ENCODE measurements at regions not wholly inside any gene's neighbourhood (a gene's known extent, or its start where the extent isn't known, plus 50 kb on each side); places are given as distances from the start of the nearest gene placed in this dataset.

DNA sequence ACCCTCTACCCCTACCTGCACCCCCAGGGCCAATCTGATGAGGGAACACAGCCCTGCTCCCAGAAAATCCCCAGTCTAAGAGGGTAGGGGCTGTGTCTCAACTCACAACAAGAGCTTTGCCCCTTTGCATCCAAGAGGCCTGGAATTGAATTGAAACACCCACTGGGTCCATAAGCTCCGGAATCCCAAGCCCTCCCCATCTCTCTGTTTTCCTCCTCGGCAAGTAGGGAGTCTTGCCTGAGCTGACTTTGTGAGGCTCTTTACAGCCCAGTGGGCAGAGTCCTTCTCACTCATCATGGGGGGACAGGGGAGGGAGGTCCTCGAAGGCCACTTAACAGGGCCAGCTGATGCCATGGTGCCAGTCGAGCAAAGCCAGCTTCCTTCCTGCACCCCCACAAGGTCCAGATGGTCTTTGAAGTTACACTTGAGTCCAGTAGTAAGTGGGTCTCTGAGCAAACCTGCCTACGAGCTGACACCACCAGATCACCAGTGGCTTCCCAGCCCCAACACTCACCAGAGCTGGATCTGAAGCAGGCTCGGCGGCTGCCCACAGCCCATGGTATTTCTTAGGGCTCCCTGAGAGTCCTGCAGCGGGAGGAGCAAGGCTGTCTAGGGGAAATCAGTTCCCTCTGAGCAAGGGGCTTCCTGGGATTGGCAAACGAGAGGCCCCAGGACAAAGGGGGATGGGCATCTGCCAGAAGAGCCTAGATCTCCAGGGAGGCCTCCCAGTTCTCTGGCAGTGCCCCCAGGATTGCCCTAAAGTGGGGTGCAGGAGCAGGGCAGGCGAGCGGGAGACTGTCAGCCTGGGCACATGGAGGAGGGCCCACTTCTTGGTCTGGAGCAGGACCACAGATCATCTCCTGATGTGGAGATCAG, 144.5 kb downstream of the VEGFA start:
- Histone ChIP-seq H3K4me1 (ENCODE audit: control insufficient read depth, low read depth, low read length) (peaks cover 11% of the 10 kb centered on the region), H3K9me3 (ENCODE audit: control insufficient read depth, low read depth, low read length) (no peaks in the 10 kb centered on the region), H3K27me3 (ENCODE audit: control insufficient read depth, insufficient read depth, low read length) (no peaks in the 10 kb centered on the region), H3K9ac (ENCODE audit: low read length) (no peak overlapping the region), H3K4me3 (ENCODE audit: low read length) (no peak overlapping the region), H3K27ac (ENCODE audit: low read length) (no peak overlapping the region), H3K36me3 (ENCODE audit: control insufficient read depth, low read depth, low read length) (no peaks in the 10 kb centered on the region)

DNA sequence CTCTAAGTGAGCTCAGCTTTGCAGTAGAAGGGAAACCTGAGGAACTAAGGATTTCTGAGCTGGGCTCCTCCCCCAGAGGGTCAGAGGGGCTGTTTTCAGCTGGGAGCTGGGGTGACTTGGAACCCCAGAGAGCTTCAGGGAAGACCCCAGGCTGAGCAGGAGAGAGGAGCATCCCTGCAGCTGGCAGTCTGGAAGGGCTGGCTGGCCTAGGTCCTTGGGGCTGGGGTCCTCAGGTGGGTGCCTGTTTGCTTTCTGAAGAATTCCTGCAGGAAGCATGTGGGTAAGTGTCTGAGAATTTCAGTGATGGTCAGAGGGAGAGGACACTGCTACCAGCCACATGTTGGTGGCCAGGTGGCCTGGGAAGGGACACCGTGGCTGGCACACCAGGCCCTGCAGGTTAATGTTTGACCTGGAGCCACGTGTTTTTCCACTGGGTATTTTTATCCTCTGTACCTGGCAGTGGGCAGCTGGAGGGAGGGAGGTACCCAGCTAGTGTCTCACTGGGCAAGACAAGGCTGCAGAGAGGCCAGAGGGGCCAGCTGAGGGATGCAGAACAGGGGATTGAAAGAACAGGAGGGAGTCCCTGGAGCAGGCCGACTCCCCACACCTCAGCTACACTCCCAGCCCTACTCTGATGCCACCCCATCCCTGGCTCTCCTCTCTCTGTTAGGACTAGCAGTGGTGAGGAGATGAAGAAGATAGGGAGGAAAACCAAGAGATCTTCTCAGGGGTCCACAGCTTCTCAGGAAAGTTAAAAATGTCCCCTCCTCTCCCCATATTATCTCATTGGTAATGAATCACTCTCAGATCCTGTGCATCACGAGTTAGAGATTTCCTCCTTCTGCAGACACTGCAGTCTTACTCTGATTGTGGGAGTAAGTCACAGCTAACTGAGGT, 143.6 kb downstream of the VEGFA start:
- Histone ChIP-seq H3K9ac (ENCODE audit: low read length) (no peak overlapping the region), H3K27me3 (ENCODE audit: control insufficient read depth, insufficient read depth, low read length) (no peaks in the 10 kb centered on the region), H3K9me3 (ENCODE audit: control insufficient read depth, low read depth, low read length) (no peaks in the 10 kb centered on the region), H3K4me3 (ENCODE audit: low read length) (no peak overlapping the region), H3K36me3 (ENCODE audit: control insufficient read depth, low read depth, low read length) (no peaks in the 10 kb centered on the region), H3K27ac (ENCODE audit: low read length) (no peak overlapping the region), H3K4me1 (ENCODE audit: control insufficient read depth, low read depth, low read length) (peaks cover 15% of the 10 kb centered on the region)

DNA sequence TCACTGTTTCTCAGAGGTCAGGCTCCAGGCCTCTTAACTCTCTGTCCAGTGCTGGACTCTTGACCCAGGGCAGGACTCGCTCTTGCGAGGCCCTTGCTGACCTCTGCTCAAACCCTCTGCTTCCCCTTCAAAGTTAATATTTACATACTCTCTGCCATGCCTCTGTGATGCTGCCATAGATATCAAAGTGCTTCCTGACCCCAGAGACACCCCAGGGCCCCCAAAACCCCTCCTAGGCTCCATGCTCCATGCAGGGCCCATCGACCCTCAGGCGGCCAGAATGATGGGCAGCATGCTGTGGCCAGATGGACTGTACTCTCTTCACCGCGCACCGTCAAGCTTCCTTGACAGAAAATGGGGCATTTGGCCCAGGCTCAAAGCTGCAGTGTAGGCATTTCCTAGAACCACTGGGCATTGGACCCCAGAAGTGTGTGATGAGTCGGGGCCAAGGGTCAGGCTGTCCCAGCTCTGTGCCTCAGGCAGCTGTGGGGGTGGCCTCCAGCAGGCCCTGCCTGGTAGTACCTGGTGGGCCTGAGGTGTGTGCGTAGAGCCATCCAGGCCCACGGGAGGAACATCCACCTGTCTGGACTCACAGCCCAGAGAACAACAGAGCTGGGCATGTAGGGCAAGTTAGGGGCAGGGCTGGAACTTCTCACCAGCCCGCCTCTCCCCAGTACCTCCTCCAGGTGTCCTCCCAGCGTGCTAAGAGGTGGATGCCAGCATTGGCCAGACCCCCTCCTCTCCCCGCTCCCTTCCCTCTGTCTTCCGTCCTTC, 142.8 kb downstream of the VEGFA start:
- H3K9ac ChIP-seq (ENCODE audit: low read length), result no peak overlapping the region
- no peaks in the 10 kb centered on the region for H3K9me3 ChIP-seq (ENCODE audit: control insufficient read depth, low read depth, low read length)
- no peaks in the 10 kb centered on the region for H3K36me3 ChIP-seq (ENCODE audit: control insufficient read depth, low read depth, low read length)
- H3K4me1 ChIP-seq (ENCODE audit: control insufficient read depth, low read depth, low read length), result peaks cover 15% of the 10 kb centered on the region
- no peaks in the 10 kb centered on the region for H3K27me3 ChIP-seq (ENCODE audit: control insufficient read depth, insufficient read depth, low read length)
- no peak overlapping the region for H3K4me3 ChIP-seq (ENCODE audit: low read length)
- H3K27ac ChIP-seq (ENCODE audit: low read length), result no peak overlapping the region

DNA sequence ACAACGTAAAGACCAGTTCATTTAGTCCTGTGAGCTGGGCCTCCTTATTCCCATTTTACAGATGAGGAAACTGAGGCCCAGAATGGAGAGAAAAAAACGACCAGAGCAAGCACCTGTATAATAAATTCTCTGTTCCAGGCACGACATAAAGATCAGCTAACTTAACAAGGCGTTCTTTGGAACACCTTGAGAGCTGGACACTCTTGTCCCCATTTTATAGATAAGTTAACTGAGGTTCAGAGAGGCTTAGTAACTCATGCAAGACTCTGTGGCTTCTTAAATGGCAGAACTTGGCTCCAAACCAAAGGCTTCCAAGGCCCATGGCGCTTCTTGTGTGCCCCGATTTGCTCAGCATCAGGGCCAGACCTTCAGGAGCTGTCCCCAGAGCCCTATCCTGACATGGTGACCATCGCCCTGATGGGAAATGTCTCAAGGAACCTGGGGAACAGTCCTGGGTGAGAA, 142.1 kb downstream of the VEGFA start:
- Histone ChIP-seq H3K4me3 (ENCODE audit: low read length) (no peak overlapping the region), H3K9me3 (ENCODE audit: control insufficient read depth, low read depth, low read length) (no peaks in the 10 kb centered on the region), H3K27ac (ENCODE audit: low read length) (no peak overlapping the region), H3K4me1 (ENCODE audit: control insufficient read depth, low read depth, low read length) (peaks cover 15% of the 10 kb centered on the region), H3K27me3 (ENCODE audit: control insufficient read depth, insufficient read depth, low read length) (no peaks in the 10 kb centered on the region), H3K9ac (ENCODE audit: low read length) (no peak overlapping the region), H3K36me3 (ENCODE audit: control insufficient read depth, low read depth, low read length) (no peaks in the 10 kb centered on the region)

DNA sequence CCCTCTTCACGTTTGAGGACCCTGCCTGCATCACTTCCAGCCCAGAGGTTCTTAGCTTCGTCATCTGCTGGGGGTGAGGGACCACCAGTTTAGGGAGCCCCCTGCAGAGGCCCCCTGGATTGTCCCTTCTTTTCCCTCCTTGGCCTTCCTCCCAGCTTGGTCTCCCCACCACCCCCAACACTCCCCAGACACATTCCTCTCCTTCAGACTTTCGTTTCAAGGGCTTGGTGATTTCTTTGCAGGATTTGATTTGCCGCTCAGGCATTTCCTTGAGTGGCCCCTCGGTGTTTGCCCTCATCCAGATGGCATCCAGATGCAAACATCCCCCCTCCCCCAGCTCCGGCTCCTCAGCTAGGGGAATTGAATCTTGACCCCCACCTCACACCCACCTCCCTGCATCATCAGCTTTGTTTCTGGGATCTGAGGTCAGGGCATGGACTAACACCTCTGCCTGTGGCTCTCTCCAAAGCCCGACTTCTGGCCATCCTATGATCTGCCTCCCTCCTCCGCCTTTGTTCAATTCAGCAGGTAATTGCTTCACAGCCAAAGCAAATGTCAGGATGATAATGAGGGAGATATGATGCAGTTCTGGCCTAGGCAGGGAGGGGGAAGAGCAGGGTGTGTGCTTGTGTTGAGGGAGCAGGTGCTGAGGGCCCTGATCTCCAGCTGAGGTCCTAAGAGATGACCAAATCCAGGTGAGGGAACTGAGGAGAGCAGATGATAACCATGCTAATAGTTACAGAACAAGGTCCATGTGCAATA, 141.5 kb downstream of the VEGFA start:
- Histone ChIP-seq H3K36me3 (ENCODE audit: control insufficient read depth, low read depth, low read length) (no peaks in the 10 kb centered on the region), H3K27ac (ENCODE audit: low read length) (no peak overlapping the region), H3K27me3 (ENCODE audit: control insufficient read depth, insufficient read depth, low read length) (no peaks in the 10 kb centered on the region), H3K4me1 (ENCODE audit: control insufficient read depth, low read depth, low read length) (peaks cover 15% of the 10 kb centered on the region), H3K9me3 (ENCODE audit: control insufficient read depth, low read depth, low read length) (no peaks in the 10 kb centered on the region), H3K4me3 (ENCODE audit: low read length) (no peak overlapping the region), H3K9ac (ENCODE audit: low read length) (no peak overlapping the region)

DNA sequence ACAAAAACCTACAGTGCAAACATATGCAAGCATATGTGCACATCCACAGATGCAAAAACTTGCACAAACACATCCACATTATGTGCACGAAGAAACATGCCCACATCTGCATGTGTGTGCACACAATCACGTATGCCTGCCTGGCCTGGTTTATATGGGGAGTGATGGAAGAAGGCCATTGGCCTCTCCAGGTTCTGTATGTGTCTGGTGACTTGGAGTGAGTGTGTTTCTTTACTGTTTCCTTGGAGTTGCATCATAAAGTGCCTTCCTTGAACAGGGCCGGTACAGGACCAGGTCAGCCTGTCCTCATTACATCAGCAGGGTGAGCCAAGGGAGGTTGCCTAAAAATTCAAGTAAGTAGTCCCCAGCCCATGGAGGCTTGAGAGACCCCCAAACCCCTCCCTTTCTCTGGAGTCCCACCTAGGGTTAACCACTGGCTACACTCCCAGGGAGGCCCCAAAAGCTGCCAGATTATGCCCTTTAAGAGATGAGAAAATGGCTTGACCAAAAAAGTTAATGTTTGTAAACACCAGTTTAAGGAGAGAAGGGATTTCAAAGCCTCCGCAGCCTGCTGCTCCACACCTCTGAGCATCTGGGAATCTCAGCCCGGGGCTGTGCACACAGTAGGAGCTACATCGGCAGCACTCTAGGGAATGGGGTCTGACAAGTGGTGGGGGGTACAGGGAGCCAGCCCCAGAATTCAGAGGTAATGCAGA, 140.8 kb downstream of the VEGFA start:
- H3K9ac ChIP-seq (ENCODE audit: low read length), result no peak overlapping the region
- H3K27me3 ChIP-seq (ENCODE audit: control insufficient read depth, insufficient read depth, low read length), result no peaks in the 10 kb centered on the region
- H3K4me3 ChIP-seq (ENCODE audit: low read length), result no peak overlapping the region
- peaks cover 15% of the 10 kb centered on the region for H3K4me1 ChIP-seq (ENCODE audit: control insufficient read depth, low read depth, low read length)
- H3K9me3 ChIP-seq (ENCODE audit: control insufficient read depth, low read depth, low read length), result no peaks in the 10 kb centered on the region
- no peaks in the 10 kb centered on the region for H3K36me3 ChIP-seq (ENCODE audit: control insufficient read depth, low read depth, low read length)
- no peak overlapping the region for H3K27ac ChIP-seq (ENCODE audit: low read length)

DNA sequence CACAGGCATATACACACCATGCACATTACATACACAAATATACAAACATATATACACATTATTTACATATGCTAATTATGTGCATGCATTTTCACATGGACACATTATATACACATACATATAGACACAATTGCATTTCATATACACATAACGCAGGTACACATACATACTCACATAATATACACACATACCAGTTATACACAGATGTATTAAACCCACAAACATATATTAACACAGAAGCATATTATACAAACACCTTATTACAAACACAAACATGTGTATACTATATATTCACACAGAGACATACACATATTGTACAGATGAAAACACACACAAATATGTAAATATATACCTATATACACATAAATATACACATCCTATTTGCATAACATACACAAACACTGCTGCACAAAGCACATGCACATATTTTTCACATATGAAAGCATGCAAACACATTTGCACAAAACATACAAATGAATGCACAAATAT, 140.2 kb downstream of the VEGFA start:
- no peaks in the 10 kb centered on the region for H3K27me3 ChIP-seq (ENCODE audit: control insufficient read depth, insufficient read depth, low read length)
- no peaks in the 10 kb centered on the region for H3K9me3 ChIP-seq (ENCODE audit: control insufficient read depth, low read depth, low read length)
- no peak overlapping the region for H3K4me3 ChIP-seq (ENCODE audit: low read length)
- H3K27ac ChIP-seq (ENCODE audit: low read length), result no peak overlapping the region
- no peaks in the 10 kb centered on the region for H3K36me3 ChIP-seq (ENCODE audit: control insufficient read depth, low read depth, low read length)
- peaks cover 15% of the 10 kb centered on the region for H3K4me1 ChIP-seq (ENCODE audit: control insufficient read depth, low read depth, low read length)
- no peak overlapping the region for H3K9ac ChIP-seq (ENCODE audit: low read length)

DNA sequence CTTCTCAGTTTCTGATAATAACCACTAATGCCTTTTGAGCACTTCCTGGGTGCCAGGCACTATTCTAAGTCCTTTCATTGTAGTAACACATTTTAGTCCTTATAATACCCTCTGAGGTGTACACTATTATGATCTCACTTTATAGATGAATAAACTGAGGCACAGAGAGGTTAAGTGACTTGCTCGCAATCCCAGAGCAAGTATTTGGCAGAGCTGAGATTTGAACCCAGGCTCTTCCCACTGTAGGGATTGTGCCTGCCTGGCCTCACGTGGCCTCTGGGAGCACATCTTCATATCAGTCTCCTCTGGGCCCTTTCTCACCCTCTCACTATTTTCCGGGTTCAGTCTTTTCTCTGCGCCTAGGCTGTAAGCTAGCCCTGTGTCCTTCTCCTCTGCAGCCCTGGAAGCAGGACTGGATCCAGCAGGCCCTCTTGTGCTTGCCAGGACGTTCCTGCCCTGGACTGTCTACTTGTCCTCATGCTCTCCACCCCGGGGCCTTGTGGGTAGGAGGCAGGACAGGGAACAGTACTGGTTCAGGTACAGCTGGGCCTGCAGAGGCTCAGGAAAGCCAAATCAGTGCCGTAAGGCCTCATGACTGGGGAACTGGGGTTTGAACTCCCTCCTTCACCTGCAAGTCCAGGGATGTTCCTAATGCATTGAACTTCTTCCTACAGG, 139.6 kb downstream of the VEGFA start:
- Histone ChIP-seq H3K9ac (ENCODE audit: low read length) (no peak overlapping the region), H3K36me3 (ENCODE audit: control insufficient read depth, low read depth, low read length) (no peaks in the 10 kb centered on the region), H3K9me3 (ENCODE audit: control insufficient read depth, low read depth, low read length) (no peaks in the 10 kb centered on the region), H3K4me1 (ENCODE audit: control insufficient read depth, low read depth, low read length) (peaks cover 15% of the 10 kb centered on the region), H3K27me3 (ENCODE audit: control insufficient read depth, insufficient read depth, low read length) (no peaks in the 10 kb centered on the region), H3K27ac (ENCODE audit: low read length) (no peak overlapping the region), H3K4me3 (ENCODE audit: low read length) (no peak overlapping the region)

DNA sequence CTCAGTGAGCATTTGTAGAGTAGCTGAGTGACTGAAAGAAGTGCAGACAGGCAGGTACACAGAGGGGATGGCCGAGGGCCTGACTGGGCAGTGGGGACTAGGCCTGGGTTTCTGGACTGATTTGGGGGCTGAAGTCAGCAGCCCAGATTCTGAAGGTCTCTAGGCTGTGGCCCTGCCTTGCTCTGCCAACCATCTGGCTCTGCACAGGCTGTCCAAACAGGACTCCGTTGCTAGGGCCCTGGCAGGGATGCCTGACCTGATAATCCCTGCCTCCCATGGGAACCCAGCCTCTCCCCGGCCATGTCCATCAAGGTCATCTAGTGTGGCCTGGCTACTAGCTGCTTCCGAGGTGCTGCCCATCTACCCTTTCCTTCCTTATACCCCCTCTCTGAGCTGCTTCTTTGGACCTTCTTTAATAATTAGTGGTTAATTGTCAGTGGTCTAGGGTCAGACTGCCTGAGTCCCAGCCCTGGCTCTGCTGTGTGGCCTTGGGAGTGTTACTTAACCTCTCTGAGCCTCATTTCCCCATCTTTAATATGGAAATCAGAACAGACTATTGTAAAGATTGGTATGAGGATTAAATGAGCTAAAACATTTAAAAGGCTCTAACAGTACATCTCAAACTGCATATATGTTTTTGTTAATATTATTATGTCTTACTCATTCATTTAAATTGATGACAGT, 137.9 kb downstream of the VEGFA start:
- Histone ChIP-seq H3K4me3 (ENCODE audit: low read length) (no peak overlapping the region), H3K9me3 (ENCODE audit: control insufficient read depth, low read depth, low read length) (no peaks in the 10 kb centered on the region), H3K9ac (ENCODE audit: low read length) (no peak overlapping the region), H3K36me3 (ENCODE audit: control insufficient read depth, low read depth, low read length) (no peaks in the 10 kb centered on the region), H3K27ac (ENCODE audit: low read length) (no peak overlapping the region), H3K27me3 (ENCODE audit: control insufficient read depth, insufficient read depth, low read length) (no peaks in the 10 kb centered on the region), H3K4me1 (ENCODE audit: control insufficient read depth, low read depth, low read length) (peaks cover 15% of the 10 kb centered on the region)
